Activated B cell treated with CpG ODN at 0.5 μM for 24 hours (primary cell): ENCODE measurements at regions not wholly inside any gene's neighbourhood (a gene's known extent, or its start where the extent isn't known, plus 50 kb on each side); places are given as distances from the start of the nearest gene placed in this dataset.

Source experiments
- ATAC-seq: fragments of 200-7000 bp; cut with Tn5 transposase; one replicate; pipeline ENCODE4 v1.10.0; 2021; ENCODE audit warnings: low read depth, mild to moderate bottlenecking, moderate library complexity
- CTCF ChIA-PET: fragments of 350-600 bp; sonication (Branson Sonifier 250); formaldehyde crosslinking; loops from one replicate; lab custom pipeline; 2021; ENCODE audit warnings: antibody characterized with exemption; lab: Charles Lee
- POLR2A ChIA-PET: fragments of 350-600 bp; sonication (Branson Sonifier 250); formaldehyde crosslinking; loops from one replicate; lab custom pipeline; 2021; ENCODE audit warnings: antibody characterized with exemption; lab: Charles Lee
- DNase-seq: peaks from one replicate; pipeline ENCODE4 v3.0.0; 2022
- H3K27ac Mint-ChIP-seq: one replicate; pipeline ENCODE4 v1.8.0; 2020; ENCODE audit warnings: mixed read lengths
- H3K27me3 Mint-ChIP-seq: one replicate; pipeline ENCODE4 v1.8.0; 2021; ENCODE audit warnings: mixed read lengths
- H3K36me3 Mint-ChIP-seq: one replicate; pipeline ENCODE4 v1.8.0; 2021; ENCODE audit warnings: low read depth, mixed read lengths
- H3K4me1 Mint-ChIP-seq: one replicate; pipeline ENCODE4 v1.8.0; 2021; ENCODE audit warnings: mixed read lengths
- H3K4me3 Mint-ChIP-seq: one replicate; pipeline ENCODE4 v1.8.0; 2020; ENCODE audit warnings: mild to moderate bottlenecking, mixed read lengths
- H3K9me3 Mint-ChIP-seq: one replicate; pipeline ENCODE4 v1.8.0; 2020; ENCODE audit warnings: mixed read lengths
- CTCF ChIP-seq: fragments of 200-600 bp; IDR thresholded peaks from one replicate; pipeline ENCODE4 v1.8.0; 2022; ENCODE audit warnings: antibody characterized with exemption, mild to moderate bottlenecking
- intact Hi-C: fragments of 100-400 bp; cut with micrococcal nuclease; formaldehyde crosslinking; loops from one replicate; pipeline ENCODE4 v1.15.1; 2024

GRCh38 chr16:86200722-86201121 is 301.8 kb downstream of the IRF8 start:
- intact Hi-C loops, result no loop called here
- Mint-ChIP-seq H3K27me3 (peaks cover 41% of the 10 kb centered on the region), H3K27ac (no peak overlapping the region), H3K36me3 (no peaks in the 10 kb centered on the region), H3K9me3 (no peaks in the 10 kb centered on the region), H3K4me1 (no peaks in the 10 kb centered on the region), H3K4me3 (no peak overlapping the region)
- TF ChIP-seq CTCF, result no peak
- DNase-seq (no peak), ATAC-seq (no peak)
- CTCF ChIA-PET, result no interaction called here
- POLR2A ChIA-PET, result no interaction called here

- no peaks in the 10 kb centered on the region for H3K4me1 Mint-ChIP-seq
- CTCF ChIA-PET, result no interaction called here
- intact Hi-C loops, result no loop called here
- H3K36me3 Mint-ChIP-seq, result no peaks in the 10 kb centered on the region
- no peak overlapping the region for H3K4me3 Mint-ChIP-seq
- POLR2A ChIA-PET, result no interaction called here
- no peak for DNase-seq
- H3K9me3 Mint-ChIP-seq, result no peaks in the 10 kb centered on the region
- peaks cover 31% of the 10 kb centered on the region for H3K27me3 Mint-ChIP-seq
- no peak overlapping the region for H3K27ac Mint-ChIP-seq
- no peak for ATAC-seq
- no peak for TF ChIP-seq CTCF
These were observed 302.8 kb downstream of the IRF8 start for GRCh38 chr16:86201746-86202145.

GRCh38 chr16:86202267-86202666 is 303.3 kb downstream of the IRF8 start:
- ATAC-seq, result no peak
- H3K4me1 Mint-ChIP-seq, result no peaks in the 10 kb centered on the region
- POLR2A ChIA-PET, result no interaction called here

GRCh38 chr16:86202760-86203426 is 303.9 kb downstream of the IRF8 start:
- Mint-ChIP-seq H3K9me3 (no peaks in the 10 kb centered on the region), H3K36me3 (no peaks in the 10 kb centered on the region), H3K27ac (no peak overlapping the region), H3K4me3 (no peak overlapping the region), H3K4me1 (no peaks in the 10 kb centered on the region), H3K27me3 (peaks cover 24% of the 10 kb centered on the region)
- POLR2A ChIA-PET, result no interaction called here
- DNase-seq (no peak), ATAC-seq (no peak)
- intact Hi-C loops, result no loop called here
- no peak for TF ChIP-seq CTCF
- CTCF ChIA-PET, result no interaction called here

More at GRCh38 chr16:86202267-86202666, 303.3 kb downstream of the IRF8 start:
- no peak overlapping the region for H3K27ac Mint-ChIP-seq
- CTCF ChIA-PET, result no interaction called here
- no peak for TF ChIP-seq CTCF
- DNase-seq, result no peak
- H3K9me3 Mint-ChIP-seq, result no peaks in the 10 kb centered on the region
- intact Hi-C loops, result no loop called here
- no peak overlapping the region for H3K4me3 Mint-ChIP-seq
- H3K27me3 Mint-ChIP-seq, result peaks cover 27% of the 10 kb centered on the region
- H3K36me3 Mint-ChIP-seq, result no peaks in the 10 kb centered on the region

- TF ChIP-seq CTCF, result no peak
- ChIA-PET POLR2A (no interaction called here), CTCF (no interaction called here)
- intact Hi-C loops, result no loop called here
- Mint-ChIP-seq H3K27me3 (peaks cover 18% of the 10 kb centered on the region), H3K4me3 (no peak overlapping the region), H3K27ac (no peak overlapping the region), H3K9me3 (no peaks in the 10 kb centered on the region), H3K4me1 (no peaks in the 10 kb centered on the region), H3K36me3 (no peaks in the 10 kb centered on the region)
- no peak for DNase-seq
- no peak for ATAC-seq
These were observed 304.8 kb downstream of the IRF8 start for GRCh38 chr16:86203557-86204275.
